ENCODE measurements at regions not wholly inside any gene's neighbourhood (a gene's known extent, or its start where the extent isn't known, plus 50 kb on each side); places are given as distances from the start of the nearest gene placed in this dataset.

GRCh38 chr12:59076622-59077021 is 156.3 kb upstream of the LRIG3 start:
- H3K4me1 ChIP-seq = peaks cover 7% of the 10 kb centered on the region
- no peak for ATAC-seq
- no peaks in the 10 kb centered on the region for H3K36me3 ChIP-seq
- intact Hi-C loops (cut with DNase I) = no loop called here
- no peak for DNase-seq
- no peak for TF ChIP-seq CTCF (IDR thresholded peaks at IDR 0.05)
- H3K27ac ChIP-seq = no peak overlapping the region
- H3K9me3 ChIP-seq = no peaks in the 10 kb centered on the region
- no peaks in the 10 kb centered on the region for H3K27me3 ChIP-seq
- no peak overlapping the region for H3K4me3 ChIP-seq

- Histone ChIP-seq H3K27me3 (no peaks in the 10 kb centered on the region), H3K4me1 (peaks cover 7% of the 10 kb centered on the region), H3K9me3 (no peaks in the 10 kb centered on the region), H3K36me3 (no peaks in the 10 kb centered on the region), H3K4me3 (no peak overlapping the region), H3K27ac (no peak overlapping the region)
- intact Hi-C loops (cut with DNase I) = no loop called here
- ATAC-seq = no peak
- no peak for TF ChIP-seq CTCF (IDR thresholded peaks at IDR 0.05)
- no peak for DNase-seq
These were observed 155.7 kb upstream of the LRIG3 start for GRCh38 chr12:59075968-59076490.

GRCh38 chr12:59075141-59075540 is 154.8 kb upstream of the LRIG3 start:
- intact Hi-C loops (cut with DNase I) = no loop called here
- H3K36me3 ChIP-seq = no peaks in the 10 kb centered on the region
- no peak for DNase-seq
- peaks cover 7% of the 10 kb centered on the region for H3K4me1 ChIP-seq
- ATAC-seq = no peak
- no peak overlapping the region for H3K4me3 ChIP-seq
- no peak for TF ChIP-seq CTCF (IDR thresholded peaks at IDR 0.05)
- H3K27ac ChIP-seq = no peak overlapping the region
- no peaks in the 10 kb centered on the region for H3K27me3 ChIP-seq
- H3K9me3 ChIP-seq = no peaks in the 10 kb centered on the region

- H3K36me3 ChIP-seq = no peaks in the 10 kb centered on the region
- no peaks in the 10 kb centered on the region for H3K4me1 ChIP-seq
- TF ChIP-seq CTCF (IDR thresholded peaks at IDR 0.05) = no peak
- intact Hi-C loops (cut with DNase I) = no loop called here
- H3K27ac ChIP-seq = no peak overlapping the region
- ATAC-seq (no peak), DNase-seq (no peak)
- no peak overlapping the region for H3K4me3 ChIP-seq
- H3K27me3 ChIP-seq = no peaks in the 10 kb centered on the region
- H3K9me3 ChIP-seq = no peaks in the 10 kb centered on the region
These were observed 150.1 kb upstream of the LRIG3 start for GRCh38 chr12:59070322-59070933.

GRCh38 chr12:59069516-59069915 is 149.2 kb upstream of the LRIG3 start:
- Histone ChIP-seq H3K27ac (no peak overlapping the region), H3K27me3 (no peaks in the 10 kb centered on the region), H3K9me3 (no peaks in the 10 kb centered on the region), H3K4me3 (no peak overlapping the region), H3K36me3 (no peaks in the 10 kb centered on the region), H3K4me1 (no peaks in the 10 kb centered on the region)
- no peak for ATAC-seq
- DNase-seq = no peak
- TF ChIP-seq CTCF (IDR thresholded peaks at IDR 0.05) = no peak
- intact Hi-C loops (cut with DNase I) = no loop called here

GRCh38 chr12:59068436-59068835 is 148.1 kb upstream of the LRIG3 start:
- Histone ChIP-seq H3K27ac (no peak overlapping the region), H3K9me3 (no peaks in the 10 kb centered on the region), H3K27me3 (no peaks in the 10 kb centered on the region), H3K36me3 (no peaks in the 10 kb centered on the region), H3K4me3 (no peak overlapping the region), H3K4me1 (no peaks in the 10 kb centered on the region)
- intact Hi-C loops (cut with DNase I) = no loop called here
- no peak for TF ChIP-seq CTCF (IDR thresholded peaks at IDR 0.05)
- DNase-seq (no peak), ATAC-seq (no peak)

All from upper lobe of right lung (tissue), 1 donor.